ENCODE measurements at regions not wholly inside any gene's neighbourhood (a gene's known extent, or its start where the extent isn't known, plus 50 kb on each side); places are given as distances from the start of the nearest gene placed in this dataset.
"Not testable (repeated sequence)": the region's sequence is repeated elsewhere in the genome, so short reads cannot be mapped to it uniquely, and the experiment has no call there.

GRCh38 chr10:3321123-3321522, 148.5 kb upstream of the PITRM1 start:
- Histone ChIP-seq H3K27me3 (ENCODE audit: control insufficient read depth, insufficient read depth, low read length) (no peaks in the 10 kb centered on the region), H3K27ac (ENCODE audit: insufficient read depth, low read length) (no peak overlapping the region)
- TF ChIP-seq CTCF (conservative IDR thresholded peaks at IDR 0.05 in 1 of 2, IDR thresholded peaks at IDR 0.05 in 1 of 2; ENCODE audit: low read depth in 1 of 2, low read length in 2 of 2) = no peak
- TF ChIP-seq EZH2 (IDR thresholded peaks at IDR 0.05; ENCODE audit: low read length, missing control alignments) = no peak

GRCh38 chr10:3319811-3320226, 147.2 kb upstream of the PITRM1 start:
- Histone ChIP-seq H3K4me2 (ENCODE audit: extremely low read depth, insufficient read depth, low read length) (no peak overlapping the region), H2AFZ (ENCODE audit: low read length) (no peak overlapping the region), H3K4me1 (ENCODE audit: control insufficient read depth, extremely low read depth, insufficient read depth, low read length) (no peaks in the 10 kb centered on the region), H3K9ac (ENCODE audit: insufficient read depth, low read length) (no peak overlapping the region), H3K36me3 (ENCODE audit: control insufficient read depth, insufficient read depth, low read length) (no peaks in the 10 kb centered on the region), H3K79me2 (ENCODE audit: control insufficient read depth, insufficient read depth, low read length) (no peaks in the 10 kb centered on the region), H3K9me3 (ENCODE audit: control insufficient read depth, insufficient read depth, low read depth, low read length) (no peaks in the 10 kb centered on the region), H3K4me3 (replicated peaks in 1 of 4; ENCODE audit: control extremely low read depth in 1 of 4, insufficient read depth in 1 of 4, low read depth in 3 of 4, low read length in 4 of 4) (no peak overlapping the region), H3K27ac (ENCODE audit: insufficient read depth, low read length) (no peak overlapping the region), H3K27me3 (ENCODE audit: control insufficient read depth, insufficient read depth, low read length) (no peaks in the 10 kb centered on the region), H4K20me1 (ENCODE audit: control insufficient read depth, extremely low read depth, insufficient read depth, low read length) (no peaks in the 10 kb centered on the region)
- DNase-seq (ENCODE audit: low read depth in 2 of 2) = no peak
- TF ChIP-seq CTCF (conservative IDR thresholded peaks at IDR 0.05 in 1 of 2, IDR thresholded peaks at IDR 0.05 in 1 of 2; ENCODE audit: low read depth in 1 of 2, low read length in 2 of 2) = no peak
- TF ChIP-seq EZH2 (IDR thresholded peaks at IDR 0.05; ENCODE audit: low read length, missing control alignments) = no peak

More at GRCh38 chr10:3321123-3321522, 148.5 kb upstream of the PITRM1 start:
- H4K20me1 ChIP-seq (ENCODE audit: control insufficient read depth, extremely low read depth, insufficient read depth, low read length) = no peaks in the 10 kb centered on the region
- H3K36me3 ChIP-seq (ENCODE audit: control insufficient read depth, insufficient read depth, low read length) = no peaks in the 10 kb centered on the region
- no peak for DNase-seq (ENCODE audit: low read depth in 2 of 2)
- no peak overlapping the region for H3K4me2 ChIP-seq (ENCODE audit: extremely low read depth, insufficient read depth, low read length)
- H3K79me2 ChIP-seq (ENCODE audit: control insufficient read depth, insufficient read depth, low read length) = no peaks in the 10 kb centered on the region
- H3K9me3 ChIP-seq (ENCODE audit: control insufficient read depth, insufficient read depth, low read depth, low read length) = no peaks in the 10 kb centered on the region
- H2AFZ ChIP-seq (ENCODE audit: low read length) = no peak overlapping the region
- H3K9ac ChIP-seq (ENCODE audit: insufficient read depth, low read length) = no peak overlapping the region
- H3K4me1 ChIP-seq (ENCODE audit: control insufficient read depth, extremely low read depth, insufficient read depth, low read length) = no peaks in the 10 kb centered on the region
- H3K4me3 ChIP-seq (replicated peaks in 1 of 4; ENCODE audit: control extremely low read depth in 1 of 4, insufficient read depth in 1 of 4, low read depth in 3 of 4, low read length in 4 of 4) = no peak overlapping the region

GRCh38 chr10:3318480-3318807, 145.9 kb upstream of the PITRM1 start:
- not testable (repeated sequence) for H3K4me2 ChIP-seq (ENCODE audit: extremely low read depth, insufficient read depth, low read length); H3K4me1 ChIP-seq (ENCODE audit: control insufficient read depth, extremely low read depth, insufficient read depth, low read length); DNase-seq (ENCODE audit: low read depth in 2 of 2); H3K4me3 ChIP-seq (replicated peaks in 1 of 4; ENCODE audit: control extremely low read depth in 1 of 4, insufficient read depth in 1 of 4, low read depth in 3 of 4, low read length in 4 of 4); H4K20me1 ChIP-seq (ENCODE audit: control insufficient read depth, extremely low read depth, insufficient read depth, low read length); H3K9me3 ChIP-seq (ENCODE audit: control insufficient read depth, insufficient read depth, low read depth, low read length); H3K27me3 ChIP-seq (ENCODE audit: control insufficient read depth, insufficient read depth, low read length); H3K27ac ChIP-seq (ENCODE audit: insufficient read depth, low read length); H2AFZ ChIP-seq (ENCODE audit: low read length); H3K79me2 ChIP-seq (ENCODE audit: control insufficient read depth, insufficient read depth, low read length); H3K36me3 ChIP-seq (ENCODE audit: control insufficient read depth, insufficient read depth, low read length); H3K9ac ChIP-seq (ENCODE audit: insufficient read depth, low read length)

- not testable (repeated sequence) for H3K4me1 ChIP-seq (ENCODE audit: control insufficient read depth, extremely low read depth, insufficient read depth, low read length); DNase-seq (ENCODE audit: low read depth in 2 of 2); H3K4me3 ChIP-seq (replicated peaks in 1 of 4; ENCODE audit: control extremely low read depth in 1 of 4, insufficient read depth in 1 of 4, low read depth in 3 of 4, low read length in 4 of 4); H3K27me3 ChIP-seq (ENCODE audit: control insufficient read depth, insufficient read depth, low read length); H3K9me3 ChIP-seq (ENCODE audit: control insufficient read depth, insufficient read depth, low read depth, low read length); H3K79me2 ChIP-seq (ENCODE audit: control insufficient read depth, insufficient read depth, low read length); H3K9ac ChIP-seq (ENCODE audit: insufficient read depth, low read length); H3K27ac ChIP-seq (ENCODE audit: insufficient read depth, low read length); H2AFZ ChIP-seq (ENCODE audit: low read length); H4K20me1 ChIP-seq (ENCODE audit: control insufficient read depth, extremely low read depth, insufficient read depth, low read length); H3K4me2 ChIP-seq (ENCODE audit: extremely low read depth, insufficient read depth, low read length); H3K36me3 ChIP-seq (ENCODE audit: control insufficient read depth, insufficient read depth, low read length)
These were observed 145.2 kb upstream of the PITRM1 start for GRCh38 chr10:3317553-3318479.

- not testable (repeated sequence) for H3K4me2 ChIP-seq (ENCODE audit: extremely low read depth, insufficient read depth, low read length); H3K4me1 ChIP-seq (ENCODE audit: control insufficient read depth, extremely low read depth, insufficient read depth, low read length); H3K27me3 ChIP-seq (ENCODE audit: control insufficient read depth, insufficient read depth, low read length)
These were observed 142.0 kb upstream of the PITRM1 start for GRCh38 chr10:3314445-3315085.

More at GRCh38 chr10:3314445-3315085, 142.0 kb upstream of the PITRM1 start:
- H3K4me3 ChIP-seq (replicated peaks in 1 of 4; ENCODE audit: control extremely low read depth in 1 of 4, insufficient read depth in 1 of 4, low read depth in 3 of 4, low read length in 4 of 4); H3K27ac ChIP-seq (ENCODE audit: insufficient read depth, low read length); H3K36me3 ChIP-seq (ENCODE audit: control insufficient read depth, insufficient read depth, low read length); H2AFZ ChIP-seq (ENCODE audit: low read length); H4K20me1 ChIP-seq (ENCODE audit: control insufficient read depth, extremely low read depth, insufficient read depth, low read length); DNase-seq (ENCODE audit: low read depth in 2 of 2); H3K79me2 ChIP-seq (ENCODE audit: control insufficient read depth, insufficient read depth, low read length); H3K9me3 ChIP-seq (ENCODE audit: control insufficient read depth, insufficient read depth, low read depth, low read length); H3K9ac ChIP-seq (ENCODE audit: insufficient read depth, low read length): not testable (repeated sequence)
